CD4-positive, alpha-beta T cell treated with Interleukin-15 for 4 hours (primary cell): ENCODE measurements at regions not wholly inside any gene's neighbourhood (a gene's known extent, or its start where the extent isn't known, plus 50 kb on each side); places are given as distances from the start of the nearest gene placed in this dataset.
"Not testable (repeated sequence)": the region's sequence is repeated elsewhere in the genome, so short reads cannot be mapped to it uniquely, and the experiment has no call there.

Experiments used
- DNase-seq: peaks from one replicate; pipeline ENCODE4 v3.0.0-alpha.2; 2020; ENCODE audit warnings: low spot score

GRCh38 chr2:91657193-91657592 is 2965.7 kb downstream of the RPIA start:
- not testable (repeated sequence) for DNase-seq

DNA sequence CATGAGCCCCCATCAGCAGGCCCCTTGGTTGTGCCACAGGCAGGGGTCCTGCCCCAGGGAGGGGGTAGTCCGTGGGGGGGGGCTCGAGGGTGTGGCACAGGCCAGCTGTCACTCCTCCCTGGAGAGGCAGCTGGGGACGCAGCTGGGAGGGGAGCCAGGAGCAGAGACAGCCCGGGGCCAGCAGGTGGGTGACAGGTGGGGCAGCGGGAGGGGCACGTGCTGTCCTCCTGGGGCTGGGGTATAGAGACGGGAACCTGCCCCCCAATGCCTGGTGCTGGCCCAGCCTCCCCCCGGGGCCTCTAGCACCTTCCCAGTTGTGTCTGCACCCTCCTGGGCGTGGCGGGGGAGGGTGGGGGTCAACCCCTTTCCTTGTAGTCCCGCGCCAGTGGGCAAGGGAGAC is 2966.9 kb downstream of the RPIA start:
- not testable (repeated sequence) for DNase-seq

- DNase-seq: not testable (repeated sequence)
These were observed 2967.9 kb downstream of the RPIA start for GRCh38 chr2:91659189-91659916.

- DNase-seq: not testable (repeated sequence)
These were observed 2968.4 kb downstream of the RPIA start for GRCh38 chr2:91659917-91660275.

DNA sequence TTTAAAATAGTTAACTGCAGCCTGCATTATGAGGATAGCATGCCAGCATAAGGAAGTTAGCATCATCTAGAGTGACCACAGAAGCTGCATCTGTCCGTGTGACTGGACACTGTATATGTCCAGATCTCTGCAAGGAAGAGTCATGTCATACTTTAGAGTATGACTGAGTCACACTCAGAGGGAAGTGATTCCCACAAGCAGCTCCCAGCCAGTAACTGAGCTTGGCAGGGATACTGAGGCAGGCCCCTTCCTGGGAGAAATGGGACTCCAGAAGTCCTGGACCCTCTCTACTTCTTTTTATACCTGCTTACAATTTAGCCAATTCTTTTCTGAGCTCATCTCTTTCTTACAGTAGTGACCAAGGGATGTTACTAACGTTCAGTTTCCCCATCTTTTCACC is 2975.9 kb downstream of the RPIA start:
- not testable (repeated sequence) for DNase-seq

- DNase-seq: not testable (repeated sequence)
These were observed 2994.1 kb downstream of the RPIA start for GRCh38 chr2:91685541-91685940.

- DNase-seq: not testable (repeated sequence)
These were observed 2994.6 kb downstream of the RPIA start for GRCh38 chr2:91686046-91686445.
